Left hindlimb (tissue), 1 donor: ENCODE measurements at regions not wholly inside any gene's neighbourhood (a gene's known extent, or its start where the extent isn't known, plus 50 kb on each side); places are given as distances from the start of the nearest gene placed in this dataset.

Experiments used
- DNase-seq: peaks from one replicate; pipeline ENCODE4 v3.0.0-alpha.2; 2018

DNA sequence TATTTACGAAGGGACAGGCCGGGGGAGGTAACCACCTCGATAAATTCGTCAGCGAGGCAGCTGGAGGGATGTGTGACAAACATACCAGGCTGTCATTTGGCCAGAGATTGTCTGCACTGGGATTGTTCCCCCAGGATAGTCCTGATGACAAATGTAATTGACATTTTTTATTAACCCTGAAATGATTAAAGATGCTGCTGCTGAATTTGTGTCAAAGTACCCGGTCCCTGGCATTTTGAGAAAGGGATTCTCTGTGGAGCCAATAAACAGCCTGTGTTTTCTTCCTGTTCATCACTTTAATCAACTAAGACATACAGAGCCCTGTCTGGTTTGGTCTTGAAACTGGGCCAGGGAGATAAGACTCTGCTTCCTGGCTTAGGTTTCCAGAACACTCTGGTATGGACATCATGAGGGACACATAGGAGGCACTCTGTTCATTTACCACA lies 117.6 kb downstream of the SLC25A47 start:
- no peak for DNase-seq

DNA sequence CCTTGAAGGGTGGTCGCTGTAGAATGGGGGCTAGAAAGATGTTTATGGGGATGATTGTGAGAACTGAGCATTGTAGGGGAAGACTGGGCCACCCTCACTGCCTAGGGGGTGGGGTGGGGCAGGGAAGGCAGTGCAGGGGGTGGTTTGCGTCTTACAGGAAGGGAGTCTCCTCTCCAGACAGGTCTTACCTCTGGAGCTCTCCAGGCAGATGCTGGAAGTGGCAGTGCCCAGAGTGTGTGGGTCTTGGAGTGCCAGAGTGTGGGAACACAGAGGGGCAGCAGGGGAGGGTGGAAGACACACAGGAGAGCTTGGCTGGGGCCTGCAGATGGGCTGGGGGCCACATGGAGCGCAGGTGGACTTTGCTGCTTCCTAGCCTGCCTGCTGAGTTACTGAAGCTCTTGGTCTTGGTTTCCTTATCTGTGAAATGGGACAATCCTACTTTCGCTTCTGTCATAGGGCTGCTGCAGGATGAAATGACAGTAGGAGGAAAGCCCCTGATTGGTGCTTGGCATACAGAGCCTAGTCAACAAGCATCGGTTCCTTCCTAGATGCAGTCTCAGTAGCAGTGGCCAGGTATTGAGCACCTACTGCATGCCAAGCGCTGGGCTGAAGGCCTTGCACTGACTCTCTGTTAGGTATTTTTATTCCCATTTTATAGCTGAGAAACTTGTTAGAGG lies 118.3 kb downstream of the SLC25A47 start:
- no peak for DNase-seq

DNA sequence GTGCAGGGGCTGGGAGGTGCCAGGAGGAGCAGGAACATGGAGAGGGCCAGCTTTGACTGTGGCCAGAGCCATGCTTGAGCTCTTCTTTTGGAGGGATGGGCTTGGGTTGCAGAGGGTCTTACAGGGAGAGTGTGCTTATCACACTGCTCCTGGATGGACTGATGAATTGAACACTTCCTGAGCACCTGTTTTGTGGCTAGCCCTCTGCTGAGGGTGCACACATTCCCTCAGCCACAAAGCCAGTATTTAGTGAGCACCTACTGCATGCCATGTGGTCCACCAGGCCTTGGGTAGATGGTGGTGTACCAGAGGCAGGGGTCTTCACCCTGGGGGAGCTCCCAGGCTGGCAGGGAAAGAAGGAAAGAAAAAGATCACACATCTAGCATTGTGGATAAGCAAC lies 118.9 kb downstream of the SLC25A47 start:
- DNase-seq = no peak

DNA sequence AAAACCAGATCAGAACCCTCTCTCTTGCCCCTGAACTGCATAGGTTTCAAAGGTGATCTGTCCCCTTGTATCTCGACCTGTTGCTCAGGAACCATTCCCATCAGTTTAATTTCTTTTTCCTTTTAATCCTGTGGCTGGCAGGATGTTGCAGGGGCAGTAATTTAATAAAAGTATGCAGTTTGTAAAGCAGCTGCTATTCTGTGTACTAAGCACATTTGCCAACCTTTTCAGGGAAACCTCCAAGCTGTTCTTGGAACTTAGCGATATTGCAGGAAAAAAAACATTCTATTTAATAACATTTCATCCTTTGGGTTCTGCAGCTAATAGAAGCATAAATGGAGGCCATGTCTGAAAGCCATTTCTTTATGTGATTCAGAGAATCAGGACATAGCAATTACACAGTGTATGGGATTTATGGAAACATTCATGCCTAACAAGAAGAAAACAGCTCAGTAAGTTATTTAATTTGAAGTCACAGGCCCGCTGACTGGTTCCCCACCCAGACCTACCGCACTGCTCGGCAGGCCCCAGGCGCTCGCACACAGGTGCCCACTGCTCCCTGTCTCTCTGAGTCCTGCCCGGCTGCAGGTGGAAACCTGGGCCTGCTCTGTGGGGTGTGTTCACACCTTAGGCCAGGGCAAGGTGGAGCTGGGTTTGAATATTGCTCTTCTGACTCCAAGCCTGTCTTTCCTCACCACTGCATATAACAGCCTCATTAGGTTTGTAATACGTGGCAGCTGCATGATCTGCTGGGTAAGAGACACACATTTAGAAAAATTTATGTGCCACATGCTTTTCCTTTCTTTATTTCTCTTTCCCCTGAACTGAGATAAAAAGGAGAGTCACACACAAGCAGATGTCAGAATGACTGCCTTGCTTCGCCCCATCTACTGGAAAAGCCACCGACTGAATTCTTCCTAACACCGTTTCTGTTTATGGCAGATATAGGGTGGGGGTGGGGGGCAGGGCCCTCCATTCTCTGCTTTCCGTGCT lies 119.7 kb downstream of the SLC25A47 start:
- no peak for DNase-seq

DNA sequence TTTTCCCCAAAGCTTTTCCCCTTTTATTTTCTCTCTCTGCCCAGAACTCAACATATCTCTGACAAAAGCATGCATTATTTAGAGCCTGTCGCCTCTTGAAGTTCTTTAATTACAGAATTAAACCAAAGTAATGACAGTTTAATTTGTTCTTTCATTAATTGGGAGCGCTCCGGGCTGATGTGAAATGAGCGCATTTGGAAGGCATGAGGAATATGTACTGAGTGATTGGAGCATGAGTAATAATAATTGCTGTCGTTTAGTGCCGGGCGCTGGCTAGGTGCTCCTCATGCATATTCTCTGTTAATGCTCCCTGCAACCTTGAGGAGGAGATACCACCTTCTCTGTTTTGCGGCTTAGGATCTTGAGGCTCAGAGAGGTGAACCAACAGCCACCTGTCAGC lies 120.5 kb downstream of the SLC25A47 start:
- no peak for DNase-seq

DNA sequence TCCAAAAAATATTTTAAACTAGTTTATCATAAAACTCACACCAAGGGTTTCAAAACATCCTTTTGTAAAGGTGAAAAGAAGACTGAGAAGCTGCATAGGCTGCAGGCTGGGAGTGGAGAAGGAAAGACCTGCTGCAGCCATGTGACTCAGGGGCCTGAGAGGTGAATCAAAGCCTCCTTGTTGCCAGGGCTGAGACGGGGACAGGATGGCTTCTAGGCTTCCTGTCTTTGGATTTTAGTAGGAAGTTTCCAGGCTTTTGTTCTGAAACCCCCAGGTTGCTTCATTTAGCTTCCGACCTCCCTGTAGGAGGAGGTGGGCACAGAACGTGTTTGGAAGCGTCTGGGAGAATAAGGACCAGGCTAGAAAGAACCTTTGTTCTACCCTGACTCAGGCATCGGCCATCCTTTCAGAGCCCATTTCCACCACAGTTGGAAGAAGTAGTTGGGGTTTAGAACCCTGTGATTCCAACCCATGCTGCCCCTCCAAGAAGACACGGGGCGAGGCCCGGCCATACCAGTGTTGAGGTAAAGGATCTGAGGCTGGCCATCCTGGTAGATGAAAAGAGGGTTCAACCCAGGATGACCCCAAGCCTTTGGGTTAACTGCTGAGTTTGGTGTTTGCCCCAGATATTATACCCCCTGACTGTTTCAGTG lies 122.4 kb downstream of the SLC25A47 start:
- DNase-seq = no peak

DNA sequence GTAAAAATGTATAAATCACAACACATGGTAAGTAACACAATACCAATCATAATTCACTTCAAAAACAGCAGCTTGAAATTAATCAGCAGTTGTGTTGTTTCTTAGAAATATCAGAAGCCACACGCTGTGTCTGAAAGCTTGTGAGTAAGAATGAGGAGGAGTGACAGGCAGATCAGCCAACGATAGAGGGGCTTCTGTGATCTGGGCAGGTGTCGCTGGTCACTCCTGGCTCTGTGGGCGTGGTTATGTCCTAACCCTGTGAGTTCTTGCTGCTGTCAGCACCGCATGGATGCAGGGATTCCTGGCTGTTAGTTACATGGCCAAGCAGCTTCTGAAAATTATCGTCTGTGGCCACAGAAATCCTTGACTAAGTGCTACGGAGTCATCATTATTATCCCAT lies 123.4 kb downstream of the SLC25A47 start:
- DNase-seq = no peak

DNA sequence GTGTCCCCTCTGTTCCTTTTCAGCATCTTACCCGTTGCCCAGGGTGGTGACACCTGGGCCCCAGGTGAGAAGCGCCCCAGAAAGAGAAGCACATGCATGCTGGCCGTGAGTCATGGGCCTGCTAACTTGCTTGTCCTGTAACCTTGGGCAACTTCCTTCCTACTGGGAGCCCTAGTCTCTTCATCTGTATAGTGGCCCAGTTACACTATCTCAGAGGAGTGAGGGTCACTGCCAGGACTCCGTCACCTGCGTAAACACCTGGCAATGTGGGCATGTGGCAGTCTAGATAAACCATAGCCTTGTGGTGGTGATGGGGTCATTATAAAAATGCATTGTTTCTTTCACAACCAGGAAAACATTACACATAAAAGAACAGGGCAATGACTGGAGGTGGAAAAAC lies 125.2 kb downstream of the SLC25A47 start:
- no peak for DNase-seq

DNA sequence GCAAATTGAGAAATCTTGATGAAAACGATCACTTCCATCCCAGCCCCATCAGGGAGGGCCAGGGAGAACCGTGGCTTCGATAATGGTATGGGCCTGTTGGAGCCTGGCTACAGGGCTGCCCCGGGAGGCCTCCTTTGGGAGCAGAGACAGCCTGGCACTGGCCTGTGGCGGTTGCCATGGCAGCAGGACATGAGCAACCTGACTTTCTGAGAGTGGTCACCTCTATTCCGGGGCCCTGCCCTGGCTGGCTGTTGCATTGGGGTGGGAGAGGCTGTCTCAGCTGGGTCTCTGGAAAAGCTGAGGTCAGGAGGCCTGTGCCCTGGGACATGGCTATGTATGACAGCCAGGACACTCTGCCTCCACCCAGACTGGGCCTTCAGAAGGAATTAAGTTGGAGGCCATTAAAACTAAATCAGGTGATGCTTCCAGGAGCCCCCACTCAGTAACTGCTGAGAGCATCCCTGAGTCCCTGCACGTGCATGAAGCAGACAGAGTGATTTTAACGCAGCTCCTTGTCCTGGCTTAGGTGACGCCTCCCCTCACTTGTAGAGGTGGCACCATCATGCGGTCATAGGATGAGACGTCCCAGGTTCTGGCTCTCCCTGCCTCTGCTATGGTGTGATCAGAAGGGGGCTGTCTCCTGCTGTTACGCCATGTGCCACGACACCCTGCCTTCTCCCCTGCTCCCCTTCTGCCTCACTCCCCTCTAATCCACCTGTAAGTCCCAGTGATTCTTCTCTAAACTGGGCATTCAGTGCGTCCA lies 126.3 kb downstream of the SLC25A47 start:
- DNase-seq = no peak

DNA sequence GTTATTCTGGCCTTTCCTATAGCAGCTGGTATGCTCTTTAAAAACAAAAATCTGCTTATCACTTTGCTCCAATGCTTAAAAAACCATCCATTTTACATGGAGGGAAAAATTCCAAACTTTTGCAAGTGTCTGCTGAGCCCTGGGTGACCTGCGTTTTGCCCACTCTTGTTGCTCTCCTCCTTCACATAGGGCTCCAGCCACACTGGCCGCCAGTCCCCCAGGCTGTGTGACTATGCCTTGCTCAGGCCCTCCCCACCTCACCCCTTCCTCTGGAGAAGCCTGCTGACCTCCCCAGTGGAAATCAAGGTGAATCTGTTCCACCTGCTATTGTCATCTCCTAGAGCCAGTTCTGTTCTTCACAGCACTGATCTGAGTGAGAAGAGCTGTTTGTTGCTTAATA lies 126.9 kb downstream of the SLC25A47 start:
- no peak for DNase-seq

DNA sequence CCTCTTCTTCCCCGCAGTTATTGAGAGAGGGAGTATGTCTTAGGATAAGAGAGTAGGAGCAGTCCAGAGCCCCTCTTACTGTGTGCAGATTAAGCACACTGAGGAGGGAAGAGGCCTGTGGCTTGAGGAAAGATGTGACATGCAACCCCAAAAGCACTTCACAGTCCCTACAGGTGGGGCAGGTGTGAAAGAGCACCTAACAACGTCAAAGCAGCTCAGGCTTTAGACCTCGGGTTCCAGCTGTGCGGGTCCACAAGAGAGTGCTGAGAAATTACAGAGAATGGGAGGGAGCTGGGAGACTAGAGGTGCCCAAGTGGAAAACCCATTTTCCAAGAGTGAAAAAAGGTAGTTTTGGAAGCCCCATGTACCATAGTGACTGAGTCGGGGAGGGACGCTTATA lies 127.6 kb downstream of the SLC25A47 start:
- DNase-seq = no peak

DNA sequence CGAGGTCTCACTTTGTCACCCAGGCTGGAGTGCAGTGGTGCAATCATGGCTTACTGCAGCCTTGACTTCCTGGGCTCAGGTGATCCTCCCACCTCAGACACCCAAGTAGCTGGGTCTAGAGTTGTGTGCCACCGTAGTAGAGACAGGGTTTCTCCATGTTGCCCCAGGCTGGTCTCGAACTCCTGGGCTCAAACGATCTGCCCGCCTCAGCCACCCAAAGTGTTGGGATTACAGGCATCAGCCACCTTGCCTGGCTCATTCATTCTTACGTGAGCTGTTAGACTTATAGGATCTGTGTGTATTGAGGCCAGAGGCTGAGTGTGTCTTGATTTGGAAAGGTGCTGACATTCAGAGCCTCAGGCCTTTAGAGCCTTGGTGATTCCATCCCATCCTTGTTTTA lies 128.1 kb downstream of the SLC25A47 start:
- DNase-seq = no peak

DNA sequence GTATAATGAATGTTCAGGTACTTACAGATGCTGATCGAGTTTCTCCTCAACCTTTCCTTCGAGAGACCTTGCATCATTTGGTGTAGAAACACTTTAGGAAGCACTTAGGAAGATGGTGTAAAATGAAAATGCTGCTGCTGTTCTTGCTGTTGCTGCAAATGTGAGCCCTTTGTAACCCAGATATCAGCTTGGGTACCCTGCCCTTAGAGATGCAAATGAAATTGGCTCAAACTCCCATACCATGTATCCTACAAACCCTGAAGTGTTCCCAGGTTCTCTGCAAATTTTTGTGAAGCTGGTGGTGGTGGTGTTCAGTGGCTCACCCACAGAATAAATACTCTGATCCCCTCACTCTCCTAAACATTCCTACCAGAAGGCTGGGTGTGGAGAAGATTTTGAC lies 130.8 kb downstream of the SLC25A47 start:
- DNase-seq = no peak

DNA sequence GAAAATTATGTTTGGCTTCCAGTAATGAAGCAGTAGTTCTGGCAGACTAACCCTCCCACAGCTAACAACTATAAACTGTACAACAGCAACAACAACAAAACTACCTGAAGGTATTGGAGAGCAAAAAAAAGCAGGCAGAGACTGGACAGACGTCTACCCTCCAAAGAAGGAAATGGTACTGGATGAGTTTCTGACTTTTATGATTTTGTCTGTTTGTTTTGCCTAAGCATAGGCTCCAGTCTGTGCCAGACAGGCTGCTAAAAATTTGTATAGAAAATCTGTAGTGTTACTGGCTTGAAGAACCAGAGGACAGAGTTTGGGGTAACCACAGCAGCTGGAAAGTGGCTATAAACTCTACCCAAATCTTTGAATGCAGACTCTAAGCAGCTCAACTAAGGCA lies 131.3 kb downstream of the SLC25A47 start:
- no peak for DNase-seq

DNA sequence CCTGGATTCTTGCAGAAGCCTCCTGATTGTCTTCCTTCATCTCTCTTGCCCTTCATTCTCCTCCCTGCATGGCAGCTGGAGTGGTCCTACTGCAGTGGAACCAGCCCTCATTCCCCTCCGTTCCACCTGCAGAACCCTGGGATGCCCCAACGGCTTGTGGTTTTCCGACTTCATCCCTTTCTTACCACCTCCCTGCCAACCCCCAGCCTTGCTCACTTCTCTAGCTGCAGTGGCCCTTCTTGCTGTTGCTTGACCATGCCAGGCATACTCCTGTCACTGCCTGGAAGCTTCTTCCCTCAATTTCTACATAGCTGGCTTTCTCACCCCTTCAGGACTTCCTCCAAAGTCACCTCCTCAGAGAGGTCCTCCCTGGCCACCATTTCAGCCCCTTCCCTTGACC lies 123.3 kb downstream of the BEGAIN start:
- DNase-seq = no peak

DNA sequence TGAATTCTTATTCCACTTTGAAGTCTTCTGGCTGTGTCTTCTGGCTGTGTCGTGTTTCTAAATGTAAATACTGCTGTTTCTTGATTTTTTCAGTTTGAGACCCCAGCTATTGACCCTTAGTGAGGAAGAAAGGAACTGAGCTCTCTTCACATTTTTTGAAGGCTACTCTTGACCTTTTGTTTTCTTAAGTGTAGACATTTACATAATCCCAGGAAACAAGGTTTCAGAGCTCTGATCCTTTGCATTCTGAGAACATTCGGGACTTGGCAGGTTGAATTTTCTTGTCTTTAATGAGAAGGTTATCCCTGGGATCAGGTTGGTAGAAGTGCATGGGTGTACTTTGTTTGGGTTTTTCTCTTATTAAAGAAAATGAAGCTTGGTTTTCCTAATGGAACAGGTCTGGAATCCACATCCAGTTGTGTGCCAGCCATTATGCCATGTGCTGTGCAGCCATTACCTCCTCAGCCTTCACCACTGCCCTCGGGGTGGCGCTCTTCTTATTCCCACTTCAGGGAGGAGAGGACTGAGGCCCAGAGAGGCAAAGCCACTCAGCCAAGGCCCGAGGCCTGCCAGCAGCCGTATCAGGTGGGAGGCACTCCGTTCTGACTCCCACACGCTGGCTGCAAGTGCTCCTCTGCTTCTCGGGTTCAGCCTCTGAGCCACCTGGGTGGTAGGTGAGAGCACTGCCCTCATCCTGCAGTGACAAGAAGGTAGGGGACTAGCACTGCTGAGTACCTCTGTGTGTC lies 120.9 kb downstream of the BEGAIN start:
- no peak for DNase-seq

DNA sequence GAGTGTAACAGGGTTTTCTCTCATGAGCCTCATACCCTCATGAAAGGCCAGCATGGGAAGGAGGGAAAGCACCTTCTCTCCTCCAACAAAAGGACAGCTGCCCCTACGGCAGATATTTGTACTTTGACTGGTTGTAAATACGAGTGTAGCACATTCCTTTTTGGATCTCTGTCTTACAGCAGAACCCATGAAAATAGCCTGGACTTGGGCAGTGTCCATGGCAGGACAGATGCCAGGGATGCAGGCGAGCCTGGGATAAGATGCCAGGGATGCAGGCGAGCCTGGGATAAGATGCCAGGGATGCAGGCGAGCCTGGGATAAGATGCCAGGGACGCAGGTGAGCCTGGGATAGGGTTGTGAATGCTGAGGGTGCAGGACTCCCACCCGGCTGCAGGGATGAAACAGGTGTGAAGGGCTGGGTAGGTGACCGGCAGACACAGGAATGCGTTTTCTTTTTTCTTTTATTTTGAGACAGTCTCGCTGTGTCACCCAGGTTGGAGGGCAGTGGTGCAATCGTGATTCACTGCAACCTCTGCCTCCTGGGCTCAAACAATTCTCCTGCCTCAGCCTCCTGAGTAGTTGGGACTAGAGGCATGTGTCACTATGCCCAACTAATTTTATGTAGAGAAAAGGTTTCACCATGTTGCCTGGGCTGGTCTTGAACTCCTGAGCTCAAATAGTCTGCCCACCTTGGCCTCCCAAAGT lies 120.0 kb downstream of the BEGAIN start:
- DNase-seq = no peak

DNA sequence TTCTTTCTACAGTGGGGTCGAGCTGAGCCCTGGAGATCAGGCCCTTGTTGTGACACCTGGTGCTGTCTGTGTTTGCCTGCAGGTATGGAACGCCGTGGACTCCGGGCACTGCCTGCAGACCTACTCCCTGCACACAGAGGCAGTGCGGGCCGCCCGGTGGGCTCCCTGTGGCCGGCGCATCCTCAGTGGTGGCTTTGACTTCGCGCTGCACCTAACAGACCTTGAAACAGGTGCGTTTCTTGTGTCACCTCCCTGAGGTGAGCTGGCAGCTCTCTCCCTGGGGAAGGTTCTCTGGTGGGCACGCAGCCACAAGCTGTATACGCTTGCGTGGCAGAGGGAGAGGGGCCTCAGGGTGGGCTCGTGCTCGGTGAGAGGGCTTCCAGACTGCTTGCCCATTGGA lies 119.3 kb downstream of the BEGAIN start:
- DNase-seq = no peak

DNA sequence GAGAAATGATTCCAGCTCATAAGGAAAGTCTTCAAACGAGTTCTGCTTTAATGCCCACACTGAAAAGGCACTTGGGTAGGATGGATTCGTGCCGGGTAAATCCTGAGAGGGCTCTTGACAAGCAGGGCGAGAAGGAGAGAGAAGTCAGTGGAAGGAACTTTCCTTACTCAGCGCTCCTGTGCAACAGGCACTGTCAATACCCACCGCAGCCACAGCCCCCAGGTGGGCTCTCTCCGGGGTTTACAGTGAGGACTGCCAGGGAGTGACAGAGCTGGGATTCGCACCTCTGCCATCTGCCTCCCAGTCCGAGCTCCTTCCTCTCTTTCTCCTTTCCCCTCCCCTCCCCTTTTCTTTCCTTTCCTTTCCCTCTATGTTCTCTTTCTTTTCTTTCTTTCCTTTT lies 118.7 kb downstream of the BEGAIN start:
- DNase-seq = no peak

DNA sequence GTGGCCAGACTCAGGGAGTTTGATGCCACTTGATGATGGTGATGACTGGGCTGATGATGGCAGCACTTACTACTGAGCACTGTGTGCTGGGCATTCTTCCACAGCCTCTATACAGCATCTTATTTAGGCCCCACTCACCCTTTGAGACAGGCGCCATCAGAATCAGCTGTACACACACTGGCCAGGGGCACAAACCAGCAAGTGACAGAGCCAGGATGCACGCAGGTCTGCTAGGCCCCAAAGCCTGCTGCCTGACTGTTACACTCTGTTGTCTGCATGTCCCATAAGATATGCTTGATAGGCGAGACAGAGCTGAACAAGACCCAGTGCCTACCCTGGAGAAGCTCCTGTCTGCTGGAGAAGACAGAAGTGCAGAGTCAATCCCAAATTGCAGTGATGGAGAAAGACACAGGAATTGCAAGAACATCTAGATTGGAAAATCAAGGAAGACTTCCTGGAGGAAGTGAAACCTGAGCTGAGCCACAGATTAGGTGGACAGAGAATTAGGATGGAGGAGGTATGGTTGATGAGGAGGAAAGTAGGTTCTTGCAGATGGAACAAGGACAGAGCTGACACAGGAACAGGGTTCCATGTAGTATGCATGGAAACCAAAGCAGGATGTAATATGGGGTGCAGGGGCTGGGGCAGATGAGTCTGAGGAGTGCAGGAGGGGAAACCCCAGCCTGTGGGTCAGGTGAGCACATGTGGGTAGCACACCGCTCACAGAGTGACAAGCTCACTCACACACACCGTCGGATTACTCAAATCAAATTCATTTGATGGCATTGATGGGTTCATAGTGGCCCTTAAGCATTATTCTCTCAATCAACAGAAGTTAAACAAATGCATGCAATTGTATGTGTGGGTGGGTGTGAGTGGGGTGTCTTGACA lies 117.3 kb downstream of the BEGAIN start:
- DNase-seq = no peak
